Activated CD4-positive, alpha-beta T cell treated with anti-CD3 and anti-CD28 coated beads, Interleukin-2, amount 10 ng/mL, durations not matched to agents 24 days and 14 days (primary cell): ENCODE measurements at regions not wholly inside any gene's neighbourhood (a gene's known extent, or its start where the extent isn't known, plus 50 kb on each side); places are given as distances from the start of the nearest gene placed in this dataset.

Experiments used
- DNase-seq: peaks from one replicate; pipeline ENCODE4 v3.0.0; 2022
- H3K27ac Mint-ChIP-seq: one replicate; pipeline ENCODE4 v1.8.0; 2022; ENCODE audit warnings: mild to moderate bottlenecking, mixed read lengths
- H3K27me3 Mint-ChIP-seq: one replicate; pipeline ENCODE4 v1.8.0; 2022; ENCODE audit warnings: mixed read lengths
- H3K36me3 Mint-ChIP-seq: one replicate; pipeline ENCODE4 v1.8.0; 2022; ENCODE audit warnings: low read depth, mild to moderate bottlenecking, mixed read lengths
- H3K4me1 Mint-ChIP-seq: one replicate; pipeline ENCODE4 v1.8.0; 2021; ENCODE audit warnings: mixed read lengths
- H3K4me3 Mint-ChIP-seq: one replicate; pipeline ENCODE4 v1.8.0; 2022; ENCODE audit warnings: mild to moderate bottlenecking, moderate library complexity, mixed read lengths
- H3K9me3 Mint-ChIP-seq: one replicate; pipeline ENCODE4 v1.8.0; 2021; ENCODE audit warnings: mixed read lengths
- intact Hi-C: fragments of 100-400 bp; cut with micrococcal nuclease; formaldehyde crosslinking; loops from one replicate; pipeline ENCODE4 v1.15.1; 2023

DNA sequence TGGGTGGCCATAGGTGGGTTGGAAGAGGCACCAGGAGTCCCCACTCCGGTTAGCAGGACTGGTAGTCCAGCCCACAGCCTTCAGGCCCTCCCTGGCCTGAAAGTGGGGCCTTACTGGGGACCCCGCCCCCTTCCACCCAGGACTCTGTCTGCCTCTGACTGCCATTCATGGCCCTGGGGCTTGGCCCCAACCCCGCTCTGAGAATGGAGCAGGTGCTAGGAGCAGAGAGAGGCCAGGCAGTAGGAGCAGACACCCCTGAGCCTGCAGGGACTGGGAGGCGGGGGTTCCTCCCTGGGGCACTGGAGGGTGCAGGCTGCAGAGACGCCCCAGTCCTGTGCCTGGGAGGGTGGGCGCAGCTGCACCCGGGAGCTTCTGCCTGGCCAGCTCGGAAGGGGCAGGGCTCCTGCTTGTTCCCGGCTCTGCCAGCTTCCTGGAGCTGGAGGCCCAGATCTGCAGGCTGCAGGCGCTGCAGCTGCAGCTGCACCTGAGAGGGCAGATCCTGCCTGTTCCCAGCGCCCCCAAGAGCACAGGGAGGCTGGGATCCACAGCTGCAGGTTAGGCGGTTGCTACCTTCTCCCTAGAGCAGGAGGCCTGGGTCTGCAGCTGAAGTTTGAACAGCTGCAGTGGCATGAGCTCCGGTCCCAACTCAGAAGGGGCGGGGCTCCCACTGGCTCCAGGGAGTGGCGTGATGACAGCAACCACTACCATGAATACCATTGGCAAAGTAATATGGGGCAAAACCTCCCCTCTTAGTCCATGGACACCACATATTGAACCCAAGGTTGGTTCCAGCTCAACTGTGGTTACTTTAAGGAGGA, 194.7 kb downstream of the SQOR start:
- Mint-ChIP-seq H3K36me3 (no peaks in the 10 kb centered on the region), H3K27me3 (no peaks in the 10 kb centered on the region), H3K9me3 (no peaks in the 10 kb centered on the region), H3K4me1 (no peaks in the 10 kb centered on the region), H3K4me3 (no peak overlapping the region), H3K27ac (no peak overlapping the region)
- intact Hi-C loops = no loop called here
- DNase-seq = no peak

DNA sequence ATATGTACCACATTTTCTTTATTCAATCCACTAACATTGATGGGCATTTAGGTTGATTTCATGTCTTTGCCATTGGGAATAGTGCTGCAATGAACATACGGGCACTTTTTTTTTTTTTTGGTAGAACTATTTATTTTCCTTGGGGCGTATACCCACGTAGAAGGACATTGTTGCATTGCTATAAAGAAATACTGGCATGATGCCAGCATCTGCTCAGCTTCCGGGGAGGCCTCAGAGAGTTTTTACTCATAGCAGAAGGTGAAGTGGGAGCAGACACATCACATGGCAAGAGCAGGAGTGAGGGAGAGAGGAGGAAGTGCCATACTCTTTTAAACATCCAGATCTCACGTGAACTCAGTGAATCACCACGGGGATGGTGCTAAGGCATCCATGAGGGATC, 197.0 kb downstream of the SQOR start:
- DNase-seq = no peak
- intact Hi-C loops = no loop called here
- H3K27me3 Mint-ChIP-seq = no peaks in the 10 kb centered on the region
- no peak overlapping the region for H3K4me3 Mint-ChIP-seq
- H3K9me3 Mint-ChIP-seq = no peaks in the 10 kb centered on the region
- H3K36me3 Mint-ChIP-seq = no peaks in the 10 kb centered on the region
- no peaks in the 10 kb centered on the region for H3K4me1 Mint-ChIP-seq
- no peak overlapping the region for H3K27ac Mint-ChIP-seq

DNA sequence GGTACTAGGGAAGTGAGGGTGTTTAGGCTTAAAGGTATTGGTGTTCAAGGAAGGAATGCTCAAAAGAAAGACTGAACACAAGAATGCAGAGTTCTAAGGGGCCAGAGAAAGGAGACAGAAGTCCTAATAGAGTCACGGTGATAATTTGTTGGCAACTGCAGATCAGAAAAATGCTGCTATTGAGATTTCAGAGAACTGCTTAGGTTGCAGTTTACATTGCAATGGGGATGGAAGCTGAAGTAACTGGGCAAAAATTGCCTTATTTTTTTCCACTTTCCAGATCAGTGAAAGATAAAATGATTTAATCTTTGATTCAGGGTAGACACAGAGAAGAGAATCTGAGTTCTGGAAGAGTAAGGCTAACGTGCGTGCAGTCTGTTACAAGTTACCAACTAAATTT, 199.8 kb downstream of the SQOR start:
- H3K4me1 Mint-ChIP-seq = no peaks in the 10 kb centered on the region
- H3K4me3 Mint-ChIP-seq = no peak overlapping the region
- H3K27ac Mint-ChIP-seq = no peak overlapping the region
- intact Hi-C loops = no loop called here
- no peak for DNase-seq
- no peaks in the 10 kb centered on the region for H3K27me3 Mint-ChIP-seq
- no peaks in the 10 kb centered on the region for H3K36me3 Mint-ChIP-seq
- H3K9me3 Mint-ChIP-seq = no peaks in the 10 kb centered on the region

DNA sequence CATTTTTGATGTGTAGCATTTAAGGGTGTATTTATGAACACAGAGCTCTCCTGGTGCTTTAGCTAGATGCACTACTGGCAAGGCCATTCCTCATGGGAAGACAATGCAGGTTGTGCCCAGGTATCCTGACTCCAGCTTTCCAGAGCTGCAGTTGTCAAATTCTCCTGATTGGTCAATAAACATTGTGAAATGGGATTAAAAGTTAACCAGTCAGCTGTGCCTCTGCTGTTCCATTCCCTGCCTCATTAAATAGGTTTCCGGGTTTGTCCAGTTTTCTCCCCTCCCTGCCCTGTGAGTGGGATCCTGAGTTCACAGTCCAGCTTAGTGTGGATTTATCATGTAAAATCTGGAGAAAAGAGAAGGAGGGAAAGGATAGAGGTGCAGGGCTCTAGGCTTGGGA, 207.3 kb downstream of the SQOR start:
- no peak for DNase-seq

DNA sequence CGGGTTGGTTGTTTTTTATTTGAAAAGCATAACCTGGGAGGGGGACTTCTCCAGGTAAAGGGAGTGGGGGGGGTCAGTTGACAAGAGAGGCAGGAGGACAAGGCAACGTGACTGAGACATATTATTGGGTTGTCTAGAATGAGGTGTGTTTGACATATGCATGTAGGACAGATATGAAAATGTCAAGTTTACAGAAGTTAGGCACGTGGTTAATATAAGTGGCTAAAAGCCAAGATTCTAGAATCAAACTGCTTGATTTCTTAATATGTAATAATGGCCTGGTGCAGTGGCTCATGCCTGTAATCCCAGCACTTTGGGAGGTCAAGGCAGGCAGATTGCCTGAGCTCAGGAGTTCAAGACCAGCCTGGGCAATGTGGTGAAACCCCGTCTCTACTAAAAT, 212.8 kb downstream of the SQOR start:
- intact Hi-C loops = no loop called here
- H3K9me3 Mint-ChIP-seq = peaks cover 7% of the 10 kb centered on the region
- H3K27me3 Mint-ChIP-seq = no peaks in the 10 kb centered on the region
- DNase-seq = no peak
- no peak overlapping the region for H3K27ac Mint-ChIP-seq
- no peak overlapping the region for H3K4me3 Mint-ChIP-seq
- H3K4me1 Mint-ChIP-seq = no peaks in the 10 kb centered on the region
- H3K36me3 Mint-ChIP-seq = no peaks in the 10 kb centered on the region

More for the DNA sequence above, 207.3 kb downstream of the SQOR start:
- no peaks in the 10 kb centered on the region for H3K9me3 Mint-ChIP-seq
- H3K4me3 Mint-ChIP-seq = no peak overlapping the region
- peaks cover 2% of the 10 kb centered on the region for H3K27me3 Mint-ChIP-seq
- intact Hi-C loops = no loop called here
- H3K4me1 Mint-ChIP-seq = no peaks in the 10 kb centered on the region
- no peaks in the 10 kb centered on the region for H3K36me3 Mint-ChIP-seq
- no peak overlapping the region for H3K27ac Mint-ChIP-seq

DNA sequence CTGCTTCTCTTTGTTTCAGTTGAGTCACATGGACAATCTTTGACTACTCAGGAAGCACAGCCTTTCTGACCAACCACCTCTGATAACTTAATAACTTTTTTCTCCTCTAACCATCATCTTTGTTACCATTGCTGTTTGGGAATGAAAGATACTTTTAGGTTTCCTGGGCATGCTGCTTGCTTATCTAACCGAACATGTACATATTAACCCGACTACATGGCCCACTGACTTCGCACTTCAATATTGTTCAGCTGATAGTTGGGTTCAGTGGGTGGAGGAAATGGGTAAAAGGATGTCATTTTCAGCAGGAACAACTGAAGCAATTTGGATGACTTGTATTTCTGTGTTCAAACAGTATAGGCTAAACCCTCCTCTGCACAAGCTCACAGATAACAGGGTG, 214.3 kb downstream of the SQOR start:
- intact Hi-C loops = no loop called here
- no peak overlapping the region for H3K4me3 Mint-ChIP-seq
- H3K27ac Mint-ChIP-seq = no peak overlapping the region
- H3K4me1 Mint-ChIP-seq = no peaks in the 10 kb centered on the region
- H3K36me3 Mint-ChIP-seq = no peaks in the 10 kb centered on the region
- peaks cover 7% of the 10 kb centered on the region for H3K9me3 Mint-ChIP-seq
- H3K27me3 Mint-ChIP-seq = no peaks in the 10 kb centered on the region
- DNase-seq = no peak

DNA sequence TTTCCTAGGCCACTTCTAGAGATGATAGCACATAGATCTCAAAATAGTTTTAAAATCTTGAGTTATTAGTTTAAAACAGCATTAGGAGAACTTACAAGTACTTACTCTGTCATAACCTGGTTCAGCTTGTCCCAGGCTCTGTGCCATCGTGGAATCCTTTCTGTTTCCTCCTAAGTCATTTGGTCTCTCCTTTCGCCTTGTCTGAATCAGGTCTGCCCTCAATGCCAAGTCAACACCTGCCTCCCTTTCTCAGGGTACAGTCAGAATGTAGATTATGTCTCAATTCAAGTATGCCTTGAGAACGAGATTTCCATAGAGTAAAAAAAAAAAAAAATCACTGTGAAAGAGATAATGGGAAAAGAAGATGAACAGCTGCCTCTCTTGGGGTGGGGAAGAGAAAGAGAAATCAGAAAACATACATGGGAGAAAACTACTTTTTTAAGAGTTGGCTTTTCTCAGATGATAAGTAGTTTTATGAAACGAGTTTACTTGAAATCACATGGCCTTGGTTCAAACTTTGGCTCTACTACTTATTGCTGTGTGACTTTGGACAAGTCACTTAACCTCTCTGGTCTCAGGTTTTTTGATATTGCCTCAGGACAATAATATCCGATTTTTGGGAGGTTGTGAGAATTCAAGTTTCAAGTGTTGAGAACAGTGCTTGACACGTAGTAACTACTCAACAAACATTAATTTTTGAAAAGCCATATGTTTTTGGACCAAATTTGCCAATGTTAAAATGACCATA, 219.8 kb downstream of the SQOR start:
- no peaks in the 10 kb centered on the region for H3K36me3 Mint-ChIP-seq
- DNase-seq = no peak
- no peak overlapping the region for H3K27ac Mint-ChIP-seq
- H3K9me3 Mint-ChIP-seq = peaks cover 3% of the 10 kb centered on the region
- no peak overlapping the region for H3K4me3 Mint-ChIP-seq
- H3K4me1 Mint-ChIP-seq = no peaks in the 10 kb centered on the region
- intact Hi-C loops = no loop called here
- no peaks in the 10 kb centered on the region for H3K27me3 Mint-ChIP-seq

DNA sequence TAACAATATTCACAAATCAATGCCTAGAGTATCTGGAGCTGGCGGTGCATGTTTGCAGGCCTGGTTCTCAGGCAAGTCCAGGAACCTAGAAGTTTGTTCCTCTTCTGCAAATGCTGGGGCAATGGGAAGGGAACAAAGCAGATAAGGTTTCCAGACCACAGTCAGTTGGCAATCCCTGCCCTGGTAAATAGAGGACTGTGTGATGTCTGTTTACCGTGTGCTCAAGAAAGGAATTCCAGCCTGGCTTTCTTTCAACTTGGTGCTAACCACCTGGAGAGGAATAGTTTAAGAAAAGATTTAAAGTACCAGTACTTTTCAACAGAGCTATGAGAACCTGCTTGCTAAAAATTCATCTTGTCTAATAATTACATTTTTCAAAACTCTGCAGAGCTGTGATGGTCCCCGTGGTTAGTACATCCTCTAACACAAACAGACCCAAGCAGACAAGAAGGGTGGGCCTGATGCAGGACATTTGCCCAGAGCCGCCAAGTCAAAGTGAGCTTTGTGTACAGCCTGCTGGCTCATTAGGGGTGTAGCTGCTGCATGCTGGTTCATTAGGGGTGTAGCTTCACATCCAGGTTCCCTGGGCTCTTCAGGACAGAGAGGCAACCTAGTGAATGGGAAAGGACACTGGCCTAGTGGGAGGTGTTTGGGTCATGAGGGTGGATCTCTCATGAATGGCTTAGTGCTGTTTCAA, 220.5 kb downstream of the SQOR start:
- peaks cover 1% of the 10 kb centered on the region for H3K9me3 Mint-ChIP-seq
- no peak overlapping the region for H3K27ac Mint-ChIP-seq
- H3K27me3 Mint-ChIP-seq = no peaks in the 10 kb centered on the region
- no peak for DNase-seq
- intact Hi-C loops = no loop called here
- H3K4me1 Mint-ChIP-seq = no peaks in the 10 kb centered on the region
- no peak overlapping the region for H3K4me3 Mint-ChIP-seq
- H3K36me3 Mint-ChIP-seq = no peaks in the 10 kb centered on the region

DNA sequence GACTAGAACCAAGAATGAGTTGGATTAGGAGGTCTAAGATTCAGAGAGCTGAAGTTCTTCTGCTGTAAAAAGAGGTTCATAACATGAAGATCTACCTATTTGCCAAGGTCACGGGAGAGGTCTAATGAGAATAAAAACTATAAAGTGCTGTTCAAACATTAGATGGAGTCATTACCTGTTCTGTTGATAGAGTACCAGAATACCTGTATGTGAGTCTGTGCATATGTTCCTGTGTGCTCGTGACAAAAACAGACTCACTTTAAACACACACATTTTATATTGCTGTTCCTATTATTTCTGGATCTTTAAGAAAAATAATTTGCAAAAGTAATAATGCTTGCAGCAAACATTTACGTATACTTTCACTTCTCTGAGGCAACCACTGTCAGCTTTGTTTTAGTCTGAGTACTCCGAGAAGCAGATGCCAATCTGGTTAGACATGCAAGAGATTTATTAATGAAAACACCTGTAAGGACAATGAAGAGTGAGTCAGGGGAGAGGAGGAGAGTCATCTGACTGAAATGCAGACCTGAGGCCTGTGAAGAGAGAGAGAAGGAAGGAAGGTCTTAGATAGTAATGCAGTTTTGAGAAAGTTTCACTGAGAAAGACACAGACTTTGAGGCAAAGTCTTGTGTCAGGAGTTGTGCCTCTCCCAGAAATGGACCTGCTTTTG, 221.2 kb downstream of the SQOR start:
- Mint-ChIP-seq H3K27me3 (no peaks in the 10 kb centered on the region), H3K27ac (no peak overlapping the region), H3K4me3 (no peak overlapping the region), H3K36me3 (no peaks in the 10 kb centered on the region), H3K9me3 (no peaks in the 10 kb centered on the region), H3K4me1 (no peaks in the 10 kb centered on the region)
- intact Hi-C loops = no loop called here
- DNase-seq = no peak

DNA sequence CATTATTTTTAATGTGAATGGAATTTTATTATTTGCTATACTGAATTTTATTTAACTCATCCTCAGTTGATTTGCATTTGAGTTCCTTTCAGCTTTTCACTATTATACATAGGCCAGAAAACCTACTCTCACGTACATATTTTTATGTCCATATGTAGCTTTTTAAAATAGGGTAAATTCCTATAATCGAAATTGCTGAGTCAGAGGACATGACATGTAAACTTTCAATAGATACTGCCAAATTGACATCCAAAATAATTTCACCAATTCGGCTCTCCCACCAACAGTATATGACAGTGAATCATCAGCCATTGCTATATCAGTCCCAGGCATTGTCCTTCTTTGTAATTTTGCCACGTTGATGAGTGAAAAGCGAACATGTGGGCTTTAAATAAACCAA, 222.5 kb downstream of the SQOR start:
- Mint-ChIP-seq H3K4me1 (no peaks in the 10 kb centered on the region), H3K27me3 (no peaks in the 10 kb centered on the region), H3K27ac (no peak overlapping the region)

DNA sequence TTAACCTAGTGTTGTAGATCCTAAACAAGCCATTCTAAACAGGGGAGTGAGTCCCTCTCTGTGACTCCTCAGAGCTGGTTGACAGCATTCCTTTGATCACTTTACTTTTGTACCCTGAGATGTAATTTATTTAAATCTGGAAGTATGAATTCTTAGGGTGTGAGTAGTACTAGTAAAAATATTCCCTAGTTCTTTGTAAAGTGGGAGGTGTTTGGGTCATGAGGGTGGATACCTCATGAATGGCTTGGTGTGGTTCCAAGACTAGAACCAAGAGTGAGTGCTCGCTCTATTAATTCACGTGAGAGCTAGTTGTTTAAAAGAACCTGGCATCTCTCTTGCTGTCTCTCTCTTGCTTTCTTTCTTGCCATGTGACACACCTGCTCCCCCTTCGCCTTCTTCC, 223.7 kb downstream of the SQOR start:
- Mint-ChIP-seq H3K27me3 (no peaks in the 10 kb centered on the region), H3K4me3 (no peak overlapping the region), H3K27ac (no peak overlapping the region), H3K36me3 (no peaks in the 10 kb centered on the region), H3K4me1 (no peaks in the 10 kb centered on the region), H3K9me3 (no peaks in the 10 kb centered on the region)
- DNase-seq = no peak
- intact Hi-C loops = no loop called here

More for the DNA sequence above, 222.5 kb downstream of the SQOR start:
- Mint-ChIP-seq H3K4me3 (no peak overlapping the region), H3K9me3 (no peaks in the 10 kb centered on the region), H3K36me3 (no peaks in the 10 kb centered on the region)
- intact Hi-C loops = no loop called here
- no peak for DNase-seq

DNA sequence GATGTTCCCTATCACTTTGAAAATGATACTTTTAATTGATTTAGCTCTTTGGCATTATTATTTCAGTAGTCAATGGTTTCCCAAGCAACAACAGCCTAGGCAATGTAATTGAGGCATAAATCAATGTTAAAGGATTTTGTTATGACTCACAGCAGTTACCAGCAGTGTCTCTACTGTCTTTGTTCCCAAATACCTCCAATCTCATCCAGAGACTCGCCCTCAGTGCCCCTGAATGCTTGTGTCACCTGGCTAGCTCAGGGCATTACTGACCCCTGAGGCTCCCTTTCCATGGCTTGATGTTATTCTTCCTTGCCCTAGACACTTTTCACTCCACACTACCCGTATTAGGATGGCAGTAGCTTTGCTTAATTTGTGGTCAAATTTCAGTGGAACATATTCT, 227.2 kb downstream of the SQOR start:
- no peak for DNase-seq
- no peaks in the 10 kb centered on the region for H3K9me3 Mint-ChIP-seq
- H3K27me3 Mint-ChIP-seq = no peaks in the 10 kb centered on the region
- H3K36me3 Mint-ChIP-seq = no peaks in the 10 kb centered on the region
- no peak overlapping the region for H3K27ac Mint-ChIP-seq
- no peak overlapping the region for H3K4me3 Mint-ChIP-seq
- no peaks in the 10 kb centered on the region for H3K4me1 Mint-ChIP-seq
- intact Hi-C loops = no loop called here

DNA sequence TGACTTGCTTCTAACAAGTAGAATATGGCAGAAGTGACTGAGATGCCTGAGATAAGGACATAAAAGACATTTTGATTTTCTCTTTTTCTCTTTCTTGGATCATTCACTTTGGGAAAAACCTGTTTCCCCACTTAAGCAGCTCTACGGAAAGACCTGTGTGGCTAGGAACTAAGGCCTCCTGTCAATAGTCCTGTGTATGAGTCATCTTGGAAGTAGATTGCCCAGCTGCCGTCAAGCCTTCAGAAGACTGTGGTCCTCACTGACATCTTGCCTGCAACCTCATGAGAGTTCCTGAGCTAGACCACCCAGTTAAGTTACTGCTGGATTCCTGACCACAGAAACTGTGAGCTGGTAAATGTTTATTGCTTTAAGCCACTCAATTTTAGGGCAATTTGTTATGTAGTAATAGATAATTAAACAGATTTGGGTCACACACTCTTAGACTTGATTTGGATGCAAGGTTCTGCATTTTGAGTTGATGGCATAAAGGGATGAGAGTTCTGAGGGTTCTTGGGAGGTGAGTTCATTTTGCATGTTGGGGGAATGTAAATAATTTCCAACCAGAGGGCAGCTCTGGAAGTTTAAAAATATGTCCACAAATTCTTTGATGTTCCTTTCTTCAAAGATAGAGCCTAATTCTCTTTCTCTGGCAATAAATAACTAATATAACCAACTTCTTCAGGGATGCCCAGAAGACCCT, 229.2 kb downstream of the SQOR start:
- DNase-seq = no peak
- Mint-ChIP-seq H3K4me1 (no peaks in the 10 kb centered on the region), H3K27ac (no peak overlapping the region), H3K9me3 (no peaks in the 10 kb centered on the region), H3K36me3 (no peaks in the 10 kb centered on the region), H3K4me3 (no peak overlapping the region), H3K27me3 (no peaks in the 10 kb centered on the region)
- intact Hi-C loops = no loop called here
